ENCODE measurements at regions not wholly inside any gene's neighbourhood (a gene's known extent, or its start where the extent isn't known, plus 50 kb on each side); places are given as distances from the start of the nearest gene placed in this dataset.

DNA sequence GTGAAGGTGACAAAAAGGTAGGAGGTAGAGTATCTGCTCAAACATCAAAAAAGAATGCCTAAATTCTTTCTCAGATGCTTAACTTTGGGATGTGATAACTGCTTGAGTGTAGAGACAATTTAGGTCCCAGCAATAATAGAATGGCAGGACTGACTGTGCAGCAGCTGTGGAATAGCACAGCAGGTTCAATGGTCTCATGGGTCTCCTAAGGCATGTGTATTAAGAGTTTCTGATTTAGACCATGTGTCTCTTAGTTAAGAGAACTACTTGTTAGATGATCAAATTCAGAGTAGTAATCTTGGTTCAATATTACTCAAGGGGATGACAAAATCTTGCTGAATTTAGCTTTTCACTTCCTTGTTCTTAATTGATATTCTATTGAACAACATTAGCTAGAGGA is 72.0 kb downstream of the ALX1 start:
- DNase-seq = no peak

DNA sequence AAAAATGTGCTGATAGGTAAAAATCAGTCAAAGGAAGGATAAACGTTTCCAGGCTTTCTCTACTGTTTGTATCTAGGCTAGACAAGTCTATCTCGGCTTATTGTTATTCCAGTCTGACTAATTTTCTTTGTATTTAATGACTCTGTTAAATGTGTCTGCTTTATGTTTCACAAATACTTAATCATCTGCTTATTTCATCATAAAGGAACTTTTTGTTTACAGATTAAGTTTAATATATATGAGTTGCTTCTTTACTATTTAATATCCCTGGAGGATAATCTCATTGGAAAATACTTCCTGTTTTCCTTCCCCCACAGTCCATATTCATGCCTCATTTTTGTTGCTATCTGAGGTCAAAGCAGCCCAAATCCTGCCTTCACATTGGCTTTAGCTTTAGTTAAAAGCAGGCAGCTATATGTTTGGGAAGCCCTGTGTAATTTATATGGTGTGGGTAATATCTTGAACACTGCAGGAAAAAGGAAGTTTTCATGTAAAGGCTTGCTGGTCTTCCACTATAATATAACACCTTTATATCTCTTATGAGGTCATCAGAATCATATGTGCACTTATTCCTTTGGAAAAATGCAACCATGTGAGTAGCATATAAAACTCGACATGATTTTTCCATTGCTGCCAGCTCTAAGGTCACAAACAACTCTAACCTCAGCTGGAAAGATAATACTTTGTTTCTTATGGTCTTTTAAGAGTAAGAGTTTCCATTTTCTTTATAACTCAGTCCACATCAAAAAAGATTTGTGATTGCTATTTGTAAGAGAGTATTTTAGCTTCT is 76.8 kb downstream of the ALX1 start:
- DNase-seq = no peak

DNA sequence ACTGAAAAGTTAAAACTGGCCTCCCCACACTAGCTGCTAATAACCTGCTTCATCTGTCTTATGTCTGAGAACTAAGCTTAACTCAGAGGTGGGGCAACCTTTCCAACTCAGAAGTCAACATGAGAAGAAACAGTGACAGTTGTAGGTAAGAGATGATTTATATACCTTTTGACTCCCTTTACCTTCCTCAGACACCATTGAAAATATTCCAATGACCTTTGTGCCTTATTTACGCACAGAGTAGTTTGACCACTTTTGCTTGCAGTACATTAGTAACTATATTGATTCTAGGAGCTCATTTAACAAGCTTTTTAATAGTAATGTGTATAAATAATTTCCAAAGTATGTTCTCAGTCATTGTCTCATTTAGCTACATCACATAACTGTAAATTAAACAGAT is 77.6 kb downstream of the ALX1 start:
- DNase-seq = no peak

DNA sequence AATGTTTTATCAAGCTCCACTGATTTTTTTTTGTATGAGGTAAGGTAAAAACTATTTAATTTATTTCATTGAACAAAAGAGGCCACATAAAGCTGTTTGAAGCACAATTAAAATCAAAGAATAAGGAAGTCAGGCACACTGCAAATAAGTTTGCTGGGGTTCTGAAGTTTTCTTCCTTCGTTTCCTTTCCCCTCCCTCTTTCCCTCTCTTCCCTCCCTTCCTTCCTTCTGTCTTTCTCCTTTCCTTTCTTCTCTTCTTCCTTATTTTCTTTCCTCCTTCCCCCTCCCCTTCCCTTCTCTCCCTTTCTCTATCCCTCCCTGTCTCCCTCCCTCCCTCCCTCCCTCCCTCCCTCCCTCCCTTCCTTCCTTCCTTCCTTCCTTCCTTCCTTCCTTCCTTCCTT is 78.7 kb downstream of the ALX1 start:
- DNase-seq = no peak

DNA sequence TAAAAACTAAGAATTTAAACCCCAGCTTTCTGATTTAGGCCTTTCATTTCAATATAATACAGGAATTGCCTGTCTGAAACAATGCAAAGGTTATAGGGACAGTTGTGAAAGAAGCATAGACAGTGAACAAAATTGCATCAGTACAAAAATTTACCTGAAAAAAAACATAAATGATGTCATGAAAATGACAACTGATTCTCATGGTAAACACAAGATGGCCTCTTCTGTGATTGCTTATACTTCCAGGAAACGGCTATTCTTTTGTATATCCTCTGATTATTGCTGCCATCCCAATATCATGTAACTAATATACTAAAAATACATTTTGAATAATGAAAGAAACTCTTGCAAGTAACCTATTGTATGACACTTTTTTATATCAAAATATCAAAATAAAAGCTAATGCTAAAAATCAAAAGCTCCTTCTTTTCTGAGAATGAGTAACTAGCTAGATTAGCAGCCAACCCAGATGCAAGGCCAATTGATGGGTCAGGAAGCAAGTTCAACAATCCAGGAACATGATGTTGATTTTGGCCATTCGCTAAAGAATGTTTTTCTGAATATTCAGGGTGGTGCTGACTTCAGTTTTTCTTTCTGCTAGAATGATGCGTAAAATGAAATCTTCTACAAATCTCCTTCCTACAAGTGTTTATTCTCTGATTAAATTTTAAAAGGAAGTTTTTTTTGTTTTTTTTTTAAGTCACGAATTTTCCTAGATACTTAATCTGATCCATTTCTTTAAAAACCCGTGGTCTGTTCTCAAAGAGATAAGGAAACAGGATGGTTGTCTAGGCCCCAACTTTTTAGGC is 83.6 kb downstream of the ALX1 start:
- no peak for DNase-seq

DNA sequence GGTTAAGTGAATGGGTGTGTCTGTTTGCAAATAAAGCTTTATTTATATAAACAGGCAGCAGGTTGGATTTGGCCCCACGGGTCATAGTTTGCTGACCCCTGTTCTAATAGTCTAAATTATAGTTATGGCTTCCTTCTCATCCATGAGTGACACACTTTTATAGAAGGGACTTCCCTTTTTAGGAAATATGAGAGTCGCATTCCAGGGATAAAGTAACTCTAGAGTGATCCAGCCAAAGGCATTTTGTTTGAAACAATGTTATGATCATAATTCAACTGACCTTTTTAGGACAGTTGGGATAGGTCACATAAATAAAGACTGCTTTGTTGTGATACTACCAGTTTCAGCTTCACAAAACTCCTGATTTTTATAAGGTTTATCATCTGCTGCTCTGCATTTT is 87.9 kb downstream of the ALX1 start:
- no peak for DNase-seq

DNA sequence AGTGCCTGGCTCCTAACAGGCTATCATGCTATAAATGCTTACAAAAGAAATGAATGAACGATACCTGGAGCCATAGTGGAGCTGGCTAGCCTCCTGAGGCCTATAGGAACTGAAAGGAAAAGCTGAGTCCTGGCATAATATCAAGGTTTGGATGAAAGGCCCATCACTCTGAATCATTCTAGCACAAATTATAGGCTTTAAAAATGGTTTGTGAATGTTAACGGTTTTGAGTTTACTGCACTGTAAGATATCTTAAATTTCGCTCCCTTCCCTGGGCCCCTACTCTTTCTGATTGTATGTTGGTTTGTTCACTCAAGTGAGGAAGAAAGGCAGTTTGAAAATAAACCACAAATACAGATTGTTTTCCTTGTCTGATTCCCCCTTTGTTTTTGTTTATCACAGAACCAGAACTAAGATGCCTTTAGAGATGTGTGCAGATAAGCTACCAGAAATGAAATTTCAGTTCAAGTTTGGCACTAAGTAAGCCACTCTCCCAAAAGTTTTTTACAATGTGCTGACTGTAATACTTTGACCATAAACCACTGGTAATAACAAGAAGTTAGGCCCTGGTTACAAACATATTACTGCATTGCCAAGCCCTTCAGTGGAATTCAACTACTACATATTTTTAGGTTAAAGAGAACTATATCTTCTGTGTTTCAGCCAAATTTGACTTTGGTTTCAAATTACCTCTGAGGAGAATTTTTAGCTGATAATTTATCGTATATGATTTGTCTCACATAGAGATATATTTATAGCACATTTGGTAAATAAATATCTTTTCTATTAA is 89.5 kb downstream of the ALX1 start:
- DNase-seq = no peak

DNA sequence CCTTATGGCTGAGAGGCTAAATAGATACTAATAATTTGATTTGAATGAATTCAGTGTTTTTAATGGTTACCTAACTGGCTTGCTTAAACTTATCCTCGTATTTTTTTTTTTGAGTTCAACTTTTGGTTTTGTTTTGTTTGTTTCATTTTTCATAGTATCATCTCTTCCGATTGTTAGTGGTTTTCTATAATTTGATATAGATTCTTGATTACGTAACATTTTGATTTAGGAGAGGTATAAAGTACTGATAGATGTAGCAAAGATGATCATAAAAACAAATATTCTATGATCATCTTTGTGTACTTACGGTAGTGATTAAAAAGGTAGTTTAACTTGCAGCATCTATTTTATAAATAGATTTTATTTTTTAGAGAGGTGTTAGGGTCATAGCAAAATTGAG is 93.0 kb downstream of the ALX1 start:
- DNase-seq = no peak

DNA sequence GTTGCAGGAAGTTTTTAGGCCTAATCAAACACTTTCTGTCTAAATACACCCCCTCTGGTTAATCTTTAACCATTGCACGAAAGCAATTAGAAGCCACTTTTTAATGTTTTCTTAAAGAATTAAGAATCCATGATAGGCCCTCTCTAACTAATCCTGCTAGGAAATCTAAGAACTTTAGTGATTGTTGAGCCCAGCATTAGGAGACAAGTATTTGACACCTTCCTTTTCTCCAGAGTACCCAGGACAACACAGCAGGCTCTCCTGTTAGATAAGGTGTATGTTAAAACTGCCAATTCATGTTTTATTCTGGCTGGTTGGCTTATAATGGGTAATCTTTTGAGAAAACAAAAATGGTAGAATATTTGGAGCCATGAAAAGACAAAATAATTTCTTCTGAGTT is 95.0 kb downstream of the ALX1 start:
- no peak for DNase-seq

DNA sequence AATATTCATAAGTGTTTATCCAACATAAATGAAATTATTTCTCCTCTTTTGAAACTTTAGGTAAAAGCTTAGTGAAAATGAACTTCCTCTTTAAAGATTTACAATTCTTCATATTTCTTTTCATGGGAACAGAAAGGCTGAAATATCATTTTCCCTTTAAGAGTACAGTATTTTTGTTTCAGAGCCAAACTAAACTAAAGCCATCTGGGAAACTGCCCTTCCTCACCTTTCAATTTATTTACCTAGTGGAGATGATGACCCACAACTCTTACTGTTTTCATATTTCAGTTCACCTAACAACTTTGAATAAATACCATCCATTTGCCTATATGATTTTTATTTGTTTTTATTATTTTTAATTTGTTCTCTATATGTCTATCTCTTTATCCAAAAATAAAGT is 105.4 kb downstream of the ALX1 start:
- DNase-seq = no peak

DNA sequence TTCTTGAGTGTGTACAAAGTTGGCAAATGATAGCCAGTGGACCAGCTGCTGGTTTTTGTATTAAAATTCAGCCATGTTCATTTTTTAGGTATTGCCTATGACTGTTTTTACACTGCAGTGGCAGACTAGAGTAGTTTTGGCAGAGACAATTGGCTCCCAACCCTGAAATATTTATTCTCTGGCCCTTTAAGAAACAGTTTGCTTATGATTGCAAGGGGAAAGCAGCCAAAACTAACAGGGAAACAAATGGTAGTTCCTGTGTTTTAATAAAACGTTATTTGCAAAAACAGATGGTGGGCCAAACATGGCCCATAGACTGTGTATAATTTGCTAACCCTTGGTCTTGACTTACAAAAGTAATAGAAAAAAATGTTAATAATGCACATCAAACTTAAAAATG is 110.2 kb downstream of the ALX1 start:
- DNase-seq = no peak

DNA sequence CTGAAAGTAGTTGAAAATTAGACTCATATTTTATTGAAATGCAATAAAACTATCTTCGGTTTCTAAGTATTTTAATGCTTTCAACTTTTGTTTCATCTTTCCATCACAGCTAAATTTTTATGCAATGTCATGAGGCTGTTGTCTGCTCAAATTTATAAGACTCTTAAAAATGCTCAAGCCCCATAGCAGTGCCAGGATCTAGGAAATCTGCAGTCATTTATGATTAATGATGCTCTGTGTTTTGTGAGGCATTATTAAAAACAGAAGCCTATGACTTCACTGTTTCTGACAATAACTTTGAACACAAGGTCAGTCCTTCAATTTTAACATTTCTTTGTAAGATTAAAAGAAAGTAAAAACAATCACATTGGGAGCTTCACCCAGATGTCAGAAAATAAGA is 112.5 kb downstream of the ALX1 start:
- no peak for DNase-seq

DNA sequence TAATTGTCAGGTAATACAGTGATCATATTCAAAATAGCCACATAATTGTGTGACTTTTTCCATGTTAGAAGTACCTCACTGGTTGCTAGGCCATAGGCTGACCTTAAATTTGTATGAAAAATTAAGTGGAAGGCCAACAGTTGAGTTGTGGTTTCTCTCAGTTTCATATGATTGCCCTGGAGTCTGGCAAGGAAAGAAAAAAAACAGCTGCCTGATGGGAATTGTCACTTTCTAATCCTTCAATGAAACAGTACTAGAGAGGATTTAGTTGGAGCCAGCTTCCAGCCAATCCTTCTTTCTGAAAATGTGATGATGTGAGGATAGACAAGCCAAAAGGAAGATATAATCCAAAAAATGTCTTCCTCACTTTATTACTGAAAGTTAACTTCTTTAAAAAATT is 113.6 kb downstream of the ALX1 start:
- no peak for DNase-seq

DNA sequence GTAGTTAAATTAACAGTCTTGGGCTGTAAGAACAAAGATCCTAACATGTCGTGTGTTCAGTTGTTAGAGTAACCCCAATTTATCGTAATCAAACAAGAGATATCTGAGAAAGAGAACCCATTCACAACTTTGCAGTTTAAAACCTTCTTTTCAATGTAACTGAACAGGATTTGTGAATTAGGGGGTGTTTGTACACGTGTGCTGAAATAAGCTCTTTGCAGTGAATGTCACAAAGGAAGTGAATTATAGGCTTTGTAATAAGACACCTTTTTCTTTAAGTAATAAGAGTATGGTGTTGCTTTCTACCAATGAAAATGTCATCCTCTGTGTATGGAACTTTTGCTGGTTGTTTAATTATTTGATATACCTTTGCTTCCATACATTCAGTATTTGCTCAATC is 114.0 kb downstream of the ALX1 start:
- DNase-seq = no peak

DNA sequence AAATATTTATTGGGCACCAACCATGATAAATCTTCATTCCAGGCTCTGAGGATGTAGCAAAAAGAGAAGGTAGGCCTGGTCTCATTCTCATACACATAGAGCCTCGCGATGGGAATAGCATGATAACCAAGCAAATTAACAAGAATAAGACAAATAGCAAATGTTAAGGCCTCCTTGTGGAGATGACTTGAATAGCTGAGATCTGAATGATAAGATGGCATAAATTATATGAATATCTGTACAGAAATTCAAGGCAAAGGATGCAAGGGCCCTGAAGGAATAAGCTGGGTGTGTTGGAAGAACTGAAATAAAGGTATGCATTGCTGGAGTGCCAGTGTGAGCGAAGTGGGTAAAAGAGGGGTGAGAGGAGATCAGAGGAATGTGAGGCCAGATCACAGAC is 114.8 kb downstream of the ALX1 start:
- DNase-seq = no peak

DNA sequence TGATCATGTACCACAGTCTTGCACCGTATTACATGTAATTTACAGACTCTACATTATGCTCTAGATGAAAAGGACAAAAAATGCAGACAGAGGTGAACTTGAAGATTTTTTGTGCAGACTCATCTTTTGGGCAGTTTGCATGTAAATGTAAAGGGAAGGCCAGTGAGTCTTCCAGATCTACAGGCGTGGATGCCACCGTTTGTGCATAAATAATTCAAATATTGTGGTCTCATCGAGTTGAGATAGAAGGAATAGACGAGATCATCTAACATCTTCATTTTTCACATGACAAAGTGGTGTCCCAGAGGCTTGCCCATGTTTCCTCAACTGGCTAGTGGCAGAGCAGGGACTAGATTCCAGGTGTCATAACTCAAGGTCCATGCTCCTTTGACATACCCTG is 125.2 kb downstream of the ALX1 start:
- DNase-seq = no peak

DNA sequence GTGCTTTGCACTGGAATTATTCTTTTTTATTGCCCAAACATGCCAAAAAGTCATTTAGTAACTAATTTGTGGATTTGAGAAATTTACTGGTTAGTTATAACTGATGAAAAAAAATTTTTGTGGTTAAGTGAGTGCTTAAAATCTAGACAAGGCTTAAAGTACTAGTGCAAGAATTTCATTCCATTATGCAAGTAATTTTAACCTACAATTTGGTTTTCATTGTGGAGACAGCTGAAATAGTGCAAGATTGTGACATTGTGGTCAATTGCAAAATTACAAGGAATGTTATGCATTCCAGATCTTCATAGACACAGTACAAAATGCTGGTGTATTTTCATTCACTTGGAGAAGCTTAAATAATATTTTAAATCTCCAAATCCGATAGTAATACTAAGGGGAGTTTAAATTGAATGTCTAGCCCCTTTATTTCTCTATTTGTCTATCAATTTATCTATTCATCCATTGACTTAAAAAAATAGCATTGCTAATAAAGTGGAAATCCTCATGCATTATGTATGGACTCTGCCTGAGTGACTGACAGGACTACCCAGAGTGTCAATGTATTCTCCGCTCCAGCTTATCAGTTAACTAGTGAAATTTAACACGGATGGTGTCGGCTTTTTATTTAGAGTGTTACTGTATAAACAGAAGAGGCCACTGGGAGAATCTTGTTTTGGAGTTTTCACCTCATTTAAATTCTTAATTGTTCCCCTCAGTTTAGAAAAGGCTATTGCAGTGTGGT is 125.9 kb downstream of the ALX1 start:
- no peak for DNase-seq

DNA sequence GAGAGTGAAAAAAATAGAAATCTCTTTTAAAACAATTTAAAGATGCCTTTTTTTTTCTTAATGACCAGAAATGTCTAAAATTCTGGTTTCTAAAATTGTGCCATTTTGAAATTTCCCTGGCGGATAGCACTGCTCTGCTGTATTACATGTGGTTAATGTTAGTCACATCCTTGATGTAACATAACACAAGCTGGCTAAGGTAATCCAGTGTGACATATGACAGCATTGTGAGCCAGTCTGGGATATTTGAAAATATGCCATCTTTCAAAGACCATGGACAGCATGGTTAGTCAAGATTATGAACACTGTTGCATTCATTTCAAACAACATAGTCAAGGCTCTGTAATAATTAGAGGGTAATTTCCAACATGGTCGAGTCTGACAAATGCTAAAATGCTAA is 133.2 kb downstream of the ALX1 start:
- DNase-seq = no peak

DNA sequence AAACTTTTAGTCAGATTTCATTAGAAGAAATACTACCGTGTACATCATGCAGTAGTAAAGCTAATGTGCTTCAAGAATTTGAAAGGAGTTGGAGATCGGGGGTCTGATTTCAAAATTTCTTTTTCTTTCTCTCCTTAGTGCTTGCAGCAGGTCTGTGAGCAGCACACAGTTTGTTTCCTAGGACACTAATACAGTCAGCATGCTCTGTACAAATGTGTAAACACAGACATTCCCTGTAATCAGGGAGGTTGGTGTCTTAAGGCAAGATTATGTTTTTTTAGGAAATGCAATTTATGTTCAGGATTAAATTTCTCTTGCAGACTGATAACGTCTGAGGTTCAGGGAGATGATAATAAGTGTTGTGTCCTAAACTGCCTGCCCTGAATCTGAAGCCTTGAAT is 142.7 kb downstream of the ALX1 start:
- no peak for DNase-seq

DNA sequence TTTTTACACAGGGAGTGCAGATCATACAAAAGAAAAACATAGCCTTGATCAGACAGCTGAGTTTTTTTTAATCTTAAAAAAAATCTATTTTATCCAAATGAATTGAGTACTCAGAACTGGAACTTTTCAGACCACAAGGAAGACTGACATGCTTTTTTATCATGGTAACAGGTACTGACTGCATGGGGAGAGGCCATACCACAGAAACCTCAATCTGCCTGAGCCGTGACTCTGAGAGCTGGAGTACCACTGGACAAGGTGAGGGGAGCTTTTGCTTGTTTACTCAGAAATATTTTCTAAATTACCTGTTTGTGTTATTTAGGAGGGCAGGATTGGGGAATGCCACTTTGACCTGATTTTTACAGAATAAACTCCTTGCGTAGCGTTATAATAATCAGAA is 143.9 kb downstream of the ALX1 start:
- DNase-seq = no peak

DNA sequence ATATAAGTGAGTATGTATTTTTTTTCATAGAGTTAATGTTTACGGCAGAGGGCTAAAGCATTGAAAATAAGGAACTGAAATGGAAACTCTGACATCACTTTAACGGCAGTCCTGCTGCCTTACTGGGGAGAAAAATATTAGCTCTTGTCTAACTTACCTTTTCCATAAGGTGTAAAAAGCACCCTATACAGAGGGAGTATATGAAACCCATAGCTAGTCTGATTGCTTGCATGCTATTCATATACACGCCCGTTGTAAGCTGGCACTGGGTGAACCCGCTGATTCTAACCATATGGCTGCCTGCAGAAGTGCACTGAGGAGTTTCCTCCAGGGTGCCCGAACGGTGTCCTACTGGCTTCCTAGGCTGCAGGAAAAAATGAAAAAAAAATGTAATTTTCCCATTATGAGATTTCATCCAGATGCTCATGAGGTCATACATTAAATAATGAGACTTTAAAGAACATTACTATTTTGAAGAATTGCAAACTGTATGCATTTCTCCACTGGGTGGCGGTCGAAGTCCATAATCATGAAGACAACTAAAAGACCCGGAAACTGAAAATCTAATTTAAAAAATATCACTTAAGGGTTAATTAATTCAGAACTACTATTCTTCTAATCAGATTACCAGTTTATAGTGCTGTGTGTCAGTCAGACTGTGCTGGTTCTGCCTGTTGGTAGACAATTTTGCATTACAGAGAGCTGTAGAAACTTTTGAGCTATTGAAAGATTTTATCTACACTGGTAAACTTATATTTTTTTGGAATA is 144.7 kb downstream of the ALX1 start:
- no peak for DNase-seq

DNA sequence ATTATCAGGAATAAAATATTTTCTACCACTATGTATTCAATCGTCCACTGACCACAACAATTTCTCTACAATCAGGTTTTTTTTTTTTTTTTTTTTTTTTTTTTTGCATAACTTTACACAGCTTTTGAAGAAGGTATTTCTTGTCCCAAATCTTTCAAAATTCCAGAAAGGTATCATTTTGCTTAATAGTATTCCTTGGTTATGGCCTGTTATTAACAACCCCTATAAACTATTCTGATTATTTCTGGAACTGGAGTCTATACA is 145.3 kb downstream of the ALX1 start:
- DNase-seq = no peak

DNA sequence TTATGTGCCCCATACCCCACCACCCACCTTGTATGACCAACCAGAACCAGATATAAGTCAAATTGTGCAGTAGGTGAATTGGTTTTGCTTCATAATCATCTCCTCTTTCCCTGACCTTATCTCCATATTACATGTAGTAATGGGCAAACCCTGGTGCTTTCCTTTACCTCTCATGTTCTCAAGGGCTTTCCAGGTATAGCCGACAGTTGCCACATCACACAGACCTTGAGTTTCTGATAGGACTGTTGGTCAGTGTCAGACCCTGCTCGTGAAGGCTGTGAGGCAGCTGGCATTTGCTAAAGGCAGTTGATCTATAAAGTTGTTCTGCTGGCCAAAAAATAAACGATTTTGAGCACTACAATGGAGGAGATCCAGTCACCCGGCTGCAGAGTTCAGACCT is 145.9 kb downstream of the ALX1 start:
- no peak for DNase-seq
